Posterior vena cava (tissue), 2 donors: ENCODE measurements at regions not wholly inside any gene's neighbourhood (a gene's known extent, or its start where the extent isn't known, plus 50 kb on each side); places are given as distances from the start of the nearest gene placed in this dataset.

ENCODE experiments used
- DNase-seq: peaks from one replicate; pipeline ENCODE4 v3.0.0-alpha.2; 2020; ENCODE audit warnings: low spot score
- intact Hi-C, 2 donors: fragments of 100-400 bp; cut with DNase I; formaldehyde crosslinking; loops; one replicate each; pipeline versions ENCODE4 v1.14.1 to v1.14.2; 2022 to 2023
- donor health status: DM: yes; HTN: yes; CAD: no.
- donor health status: DM: yes; HTN: yes; CAD: no.

- intact Hi-C loops: no loop called here
- no peak for DNase-seq
Measured at GRCh38 chr1:168396508-168396907, 115.8 kb downstream of the TBX19 start.

GRCh38 chr1:168394858-168395257 is 114.2 kb downstream of the TBX19 start:
- intact Hi-C loops: no loop called here
- DNase-seq: no peak

GRCh38 chr1:168392958-168393549 is 112.4 kb downstream of the TBX19 start:
- intact Hi-C loops: no loop called here
- no peak for DNase-seq

- no peak for DNase-seq
- intact Hi-C loops: no loop called here
Measured at GRCh38 chr1:168391851-168392681, 111.4 kb downstream of the TBX19 start.

- no peak for DNase-seq
- intact Hi-C loops: no loop called here
Measured at GRCh38 chr1:168390271-168390670, 109.6 kb downstream of the TBX19 start.

- intact Hi-C loops: loop anchor here in 1 of 2 donors (5.0 kb wide), 1 partner anchor 444 kb away; no protein-coding TSS in a partner anchor
- no peak for DNase-seq
Measured at GRCh38 chr1:168387781-168388760, 107.4 kb downstream of the TBX19 start.

GRCh38 chr1:168386949-168387586 is 106.4 kb downstream of the TBX19 start:
- intact Hi-C loops: loop anchor here in 1 of 2 donors (5.0 kb wide), 1 partner anchor 445 kb away; no protein-coding TSS in a partner anchor
- DNase-seq: no peak

GRCh38 chr1:168386492-168386891 is 105.8 kb downstream of the TBX19 start:
- DNase-seq: no peak
- intact Hi-C loops: loop anchor here in 1 of 2 donors (5.0 kb wide), 1 partner anchor 446 kb away; no protein-coding TSS in a partner anchor

GRCh38 chr1:168381850-168382249 is 101.2 kb downstream of the TBX19 start:
- DNase-seq: no peak
- intact Hi-C loops: no loop called here

GRCh38 chr1:168380945-168381344 is 100.3 kb downstream of the TBX19 start:
- DNase-seq: no peak
- intact Hi-C loops: no loop called here

GRCh38 chr1:168379104-168379860 is 98.6 kb downstream of the TBX19 start:
- DNase-seq: no peak
- intact Hi-C loops: no loop called here

GRCh38 chr1:168375566-168376300 is 95.1 kb downstream of the TBX19 start:
- no peak for DNase-seq
- intact Hi-C loops: no loop called here

- intact Hi-C loops: no loop called here
- no peak for DNase-seq
Measured at GRCh38 chr1:168374566-168374965, 93.9 kb downstream of the TBX19 start.

GRCh38 chr1:168373869-168374268 is 93.2 kb downstream of the TBX19 start:
- DNase-seq: no peak
- intact Hi-C loops: no loop called here

GRCh38 chr1:168372861-168373371 is 92.2 kb downstream of the TBX19 start:
- intact Hi-C loops: no loop called here
- no peak for DNase-seq

GRCh38 chr1:168372307-168372706 is 91.6 kb downstream of the TBX19 start:
- DNase-seq: no peak
- intact Hi-C loops: no loop called here

- DNase-seq: no peak
- intact Hi-C loops: no loop called here
Measured at GRCh38 chr1:168371477-168371876, 90.8 kb downstream of the TBX19 start.

GRCh38 chr1:168370586-168370985 is 89.9 kb downstream of the TBX19 start:
- no peak for DNase-seq
- intact Hi-C loops: no loop called here
